ENCODE measurements at regions not wholly inside any gene's neighbourhood (a gene's known extent, or its start where the extent isn't known, plus 50 kb on each side); places are given as distances from the start of the nearest gene placed in this dataset.

- TF ChIP-seq TCF7L2 (IDR thresholded peaks at IDR 0.05; ENCODE audit: low read depth, low read length) (no peak), POLR2AphosphoS5 (IDR thresholded peaks at IDR 0.05; ENCODE audit: low read depth, low read length) (no peak), SIN3A (IDR thresholded peaks at IDR 0.05; ENCODE audit: borderline replicate concordance, insufficient read depth, low read depth, low read length) (no peak)
- TF ChIP-seq, protein P1, sequence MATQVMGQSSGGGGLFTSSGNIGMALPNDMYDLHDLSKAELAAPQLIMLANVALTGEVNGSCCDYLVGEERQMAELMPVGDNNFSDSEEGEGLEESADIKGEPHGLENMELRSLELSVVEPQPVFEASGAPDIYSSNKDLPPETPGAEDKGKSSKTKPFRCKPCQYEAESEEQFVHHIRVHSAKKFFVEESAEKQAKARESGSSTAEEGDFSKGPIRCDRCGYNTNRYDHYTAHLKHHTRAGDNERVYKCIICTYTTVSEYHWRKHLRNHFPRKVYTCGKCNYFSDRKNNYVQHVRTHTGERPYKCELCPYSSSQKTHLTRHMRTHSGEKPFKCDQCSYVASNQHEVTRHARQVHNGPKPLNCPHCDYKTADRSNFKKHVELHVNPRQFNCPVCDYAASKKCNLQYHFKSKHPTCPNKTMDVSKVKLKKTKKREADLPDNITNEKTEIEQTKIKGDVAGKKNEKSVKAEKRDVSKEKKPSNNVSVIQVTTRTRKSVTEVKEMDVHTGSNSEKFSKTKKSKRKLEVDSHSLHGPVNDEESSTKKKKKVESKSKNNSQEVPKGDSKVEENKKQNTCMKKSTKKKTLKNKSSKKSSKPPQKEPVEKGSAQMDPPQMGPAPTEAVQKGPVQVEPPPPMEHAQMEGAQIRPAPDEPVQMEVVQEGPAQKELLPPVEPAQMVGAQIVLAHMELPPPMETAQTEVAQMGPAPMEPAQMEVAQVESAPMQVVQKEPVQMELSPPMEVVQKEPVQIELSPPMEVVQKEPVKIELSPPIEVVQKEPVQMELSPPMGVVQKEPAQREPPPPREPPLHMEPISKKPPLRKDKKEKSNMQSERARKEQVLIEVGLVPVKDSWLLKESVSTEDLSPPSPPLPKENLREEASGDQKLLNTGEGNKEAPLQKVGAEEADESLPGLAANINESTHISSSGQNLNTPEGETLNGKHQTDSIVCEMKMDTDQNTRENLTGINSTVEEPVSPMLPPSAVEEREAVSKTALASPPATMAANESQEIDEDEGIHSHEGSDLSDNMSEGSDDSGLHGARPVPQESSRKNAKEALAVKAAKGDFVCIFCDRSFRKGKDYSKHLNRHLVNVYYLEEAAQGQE (IDR thresholded peaks at IDR 0.05; ENCODE audit: insufficient read depth in 1 of 2, low read depth in 2 of 2, low read length in 1 of 2), result no peak
- TF ChIP-seq, protein P2, sequence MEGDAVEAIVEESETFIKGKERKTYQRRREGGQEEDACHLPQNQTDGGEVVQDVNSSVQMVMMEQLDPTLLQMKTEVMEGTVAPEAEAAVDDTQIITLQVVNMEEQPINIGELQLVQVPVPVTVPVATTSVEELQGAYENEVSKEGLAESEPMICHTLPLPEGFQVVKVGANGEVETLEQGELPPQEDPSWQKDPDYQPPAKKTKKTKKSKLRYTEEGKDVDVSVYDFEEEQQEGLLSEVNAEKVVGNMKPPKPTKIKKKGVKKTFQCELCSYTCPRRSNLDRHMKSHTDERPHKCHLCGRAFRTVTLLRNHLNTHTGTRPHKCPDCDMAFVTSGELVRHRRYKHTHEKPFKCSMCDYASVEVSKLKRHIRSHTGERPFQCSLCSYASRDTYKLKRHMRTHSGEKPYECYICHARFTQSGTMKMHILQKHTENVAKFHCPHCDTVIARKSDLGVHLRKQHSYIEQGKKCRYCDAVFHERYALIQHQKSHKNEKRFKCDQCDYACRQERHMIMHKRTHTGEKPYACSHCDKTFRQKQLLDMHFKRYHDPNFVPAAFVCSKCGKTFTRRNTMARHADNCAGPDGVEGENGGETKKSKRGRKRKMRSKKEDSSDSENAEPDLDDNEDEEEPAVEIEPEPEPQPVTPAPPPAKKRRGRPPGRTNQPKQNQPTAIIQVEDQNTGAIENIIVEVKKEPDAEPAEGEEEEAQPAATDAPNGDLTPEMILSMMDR (IDR thresholded peaks at IDR 0.05), result no peak
- ChIA-PET CTCF (no interaction called here), POLR2A (no interaction called here)
- no peak overlapping the region for H3K4me3 ChIP-seq (ENCODE audit: low read depth in 2 of 2, low read length in 2 of 2)
- no peaks in the 10 kb centered on the region for H3K4me1 ChIP-seq (ENCODE audit: control insufficient read depth, insufficient read depth, low read length)
- H3K27ac ChIP-seq (ENCODE audit: low read length), result no peak overlapping the region
- DNase-seq (ENCODE audit: low read depth, low spot score) (no peak), ATAC-seq (no peak)
- in situ Hi-C loops (cut with HindIII; ENCODE audit: low pct_unique_long_range_greater_than_20kb, low sequenced_read_pairs) (no loop called here), intact Hi-C loops (cut with micrococcal nuclease; ENCODE audit: unreplicated experiment) (no loop called here)
- no peaks in the 10 kb centered on the region for H3K36me3 ChIP-seq (ENCODE audit: control insufficient read depth, insufficient read depth, low read length)
- BruUV-seq (replicated peaks), result no TSS peak
- H3K9me3 ChIP-seq (ENCODE audit: control insufficient read depth, insufficient read depth, low read depth, low read length), result no peaks in the 10 kb centered on the region
- no peaks in the 10 kb centered on the region for H3K27me3 ChIP-seq (ENCODE audit: control insufficient read depth, insufficient read depth, low read length)
These were observed 306.2 kb downstream of the PIK3R1 start for GRCh38 chr5:68521776-68522175.

- H3K27me3 ChIP-seq (ENCODE audit: control insufficient read depth, insufficient read depth, low read length), result no peaks in the 10 kb centered on the region
- H3K9me3 ChIP-seq (ENCODE audit: control insufficient read depth, insufficient read depth, low read depth, low read length), result no peaks in the 10 kb centered on the region
- H3K36me3 ChIP-seq (ENCODE audit: control insufficient read depth, insufficient read depth, low read length), result no peaks in the 10 kb centered on the region
- BruUV-seq (replicated peaks), result no TSS peak
- intact Hi-C loops (cut with micrococcal nuclease; ENCODE audit: unreplicated experiment), result no loop called here
- in situ Hi-C loops (cut with HindIII; ENCODE audit: low pct_unique_long_range_greater_than_20kb, low sequenced_read_pairs), result no loop called here
- POLR2A ChIA-PET, result no interaction called here
- ATAC-seq (no peak), DNase-seq (ENCODE audit: low read depth, low spot score) (no peak)
- CTCF ChIA-PET, result no interaction called here
- no peaks in the 10 kb centered on the region for H3K4me1 ChIP-seq (ENCODE audit: control insufficient read depth, insufficient read depth, low read length)
- H3K27ac ChIP-seq (ENCODE audit: low read length), result no peak overlapping the region
- no peak for TF ChIP-seq SIN3A (IDR thresholded peaks at IDR 0.05; ENCODE audit: borderline replicate concordance, insufficient read depth, low read depth, low read length)
- TF ChIP-seq, protein P2 (IDR thresholded peaks at IDR 0.05), result no peak
- no peak for TF ChIP-seq POLR2AphosphoS5 (IDR thresholded peaks at IDR 0.05; ENCODE audit: low read depth, low read length)
- no peak for TF ChIP-seq TCF7L2 (IDR thresholded peaks at IDR 0.05; ENCODE audit: low read depth, low read length)
- TF ChIP-seq, protein P1 (IDR thresholded peaks at IDR 0.05; ENCODE audit: insufficient read depth in 1 of 2, low read depth in 2 of 2, low read length in 1 of 2), result no peak
- H3K4me3 ChIP-seq (ENCODE audit: low read depth in 2 of 2, low read length in 2 of 2), result no peak overlapping the region
These were observed 307.3 kb downstream of the PIK3R1 start for GRCh38 chr5:68522863-68523262.
